Subcutaneous abdominal adipose tissue (tissue), 5 donors: ENCODE measurements at regions not wholly inside any gene's neighbourhood (a gene's known extent, or its start where the extent isn't known, plus 50 kb on each side); places are given as distances from the start of the nearest gene placed in this dataset.
"Not testable (repeated sequence)": the region's sequence is repeated elsewhere in the genome, so short reads cannot be mapped to it uniquely, and the experiment has no call there.

Experiments used
- H3K27ac ChIP-seq: one replicate; pipeline ENCODE4 v1.7.0; 2013; ENCODE audit warnings: low read depth, mild to moderate bottlenecking, inconsistent platforms, low read length, moderate library complexity
- H3K27me3 ChIP-seq, 5 donors: one replicate each; pipeline ENCODE4 v1.7.0; 2013; ENCODE audit warnings: low read length in 5 of 5, inconsistent platforms in 1 of 5; ENCODE audit not compliant: control insufficient read depth in 5 of 5, insufficient read depth in 4 of 5
- H3K36me3 ChIP-seq, 5 donors: one replicate each; pipeline ENCODE4 v1.7.0; 2013; ENCODE audit warnings: low read length in 5 of 5; ENCODE audit not compliant: control insufficient read depth in 5 of 5, insufficient read depth in 5 of 5
- H3K4me1 ChIP-seq, 5 donors: one replicate each; pipeline ENCODE4 v1.7.0; 2013; ENCODE audit warnings: low read length in 5 of 5, mild to moderate bottlenecking in 3 of 5, moderate library complexity in 1 of 5; ENCODE audit not compliant: control insufficient read depth in 5 of 5, insufficient read depth in 5 of 5
- H3K4me3 ChIP-seq, 5 donors: one replicate each; pipeline ENCODE4 v1.7.0; 2013; ENCODE audit warnings: low read length in 5 of 5, low read depth in 1 of 5
- H3K9ac ChIP-seq, 5 donors: one replicate each; pipeline ENCODE4 v1.7.0; 2013; ENCODE audit warnings: low read length in 5 of 5, mild to moderate bottlenecking in 4 of 5, moderate library complexity in 3 of 5
- H3K9me3 ChIP-seq, 5 donors: one replicate each; pipeline ENCODE4 v1.7.0; 2013; ENCODE audit warnings: low read length in 5 of 5; ENCODE audit not compliant: control insufficient read depth in 5 of 5
- donor health status: healthy.
- donor health status: healthy.
- donor health status: healthy.
- donor health status: healthy.
- donor health status: healthy.

DNA sequence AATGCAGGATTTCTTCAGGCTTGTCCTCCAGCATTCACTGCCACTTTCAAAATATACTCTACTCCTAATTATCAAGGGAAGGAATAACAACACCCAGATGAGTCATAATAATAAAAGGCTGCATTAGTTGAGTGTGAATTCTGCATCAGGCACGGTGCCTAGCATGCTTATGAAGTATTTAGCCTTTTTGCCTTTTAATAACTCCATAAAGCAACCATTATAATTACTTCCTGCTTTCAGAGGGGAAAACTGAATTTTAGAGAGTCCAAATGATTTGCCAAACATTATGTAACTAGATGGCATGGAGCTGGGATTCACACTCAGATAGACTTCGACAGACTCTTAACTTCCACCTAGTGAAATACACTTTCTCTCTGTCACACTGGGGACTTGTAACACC lies 2365.5 kb downstream of the PCDH7 start:
- Histone ChIP-seq H3K27ac (peak overlapping the region; percentile 75), H3K4me3 (no peak overlapping the region), H3K9me3 (no peaks in the 10 kb centered on the region), H3K9ac (no peak overlapping the region), H3K36me3 (no peaks in the 10 kb centered on the region), H3K27me3 (no peaks in the 10 kb centered on the region), H3K4me1 (peaks cover 2 to 32% (median 21%) of the 10 kb centered on the region in 5 donors)

DNA sequence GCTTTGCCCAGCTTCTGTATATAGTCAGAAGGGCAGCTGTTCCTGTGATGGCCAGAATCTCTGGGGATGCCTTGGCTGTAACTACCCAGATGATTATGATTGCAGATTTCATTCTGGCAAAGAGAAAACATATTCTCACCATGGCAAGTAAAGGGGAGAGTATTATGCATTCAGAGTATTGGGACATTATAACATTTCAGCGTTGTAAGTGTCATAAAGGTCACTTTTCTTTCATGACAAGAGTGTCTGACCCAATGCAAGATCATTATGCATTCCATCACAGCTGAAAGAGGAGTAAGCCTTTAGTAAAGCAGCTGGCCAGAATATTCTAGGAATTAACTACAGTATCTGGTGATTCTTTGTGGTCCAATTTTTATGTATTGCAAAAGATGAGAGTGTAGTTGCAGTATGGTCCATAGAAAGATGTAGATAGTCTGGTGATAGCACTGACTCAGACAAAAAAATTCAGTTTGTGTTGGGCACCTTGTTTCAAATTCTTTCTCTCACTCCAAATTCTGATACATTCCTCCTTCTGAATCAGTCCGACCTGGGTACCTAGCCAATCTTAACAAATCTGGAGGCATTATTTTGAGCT lies 2366.3 kb downstream of the PCDH7 start:
- H3K4me3 ChIP-seq = peak overlapping the region in 1 of 5 donors; percentile 18
- H3K27me3 ChIP-seq = no peaks in the 10 kb centered on the region
- no peaks in the 10 kb centered on the region for H3K9me3 ChIP-seq
- H3K36me3 ChIP-seq = no peaks in the 10 kb centered on the region
- no peak overlapping the region for H3K9ac ChIP-seq
- H3K4me1 ChIP-seq = peaks cover 2 to 28% (median 21%) of the 10 kb centered on the region in 5 donors
- peak overlapping the region; percentile 75 for H3K27ac ChIP-seq

DNA sequence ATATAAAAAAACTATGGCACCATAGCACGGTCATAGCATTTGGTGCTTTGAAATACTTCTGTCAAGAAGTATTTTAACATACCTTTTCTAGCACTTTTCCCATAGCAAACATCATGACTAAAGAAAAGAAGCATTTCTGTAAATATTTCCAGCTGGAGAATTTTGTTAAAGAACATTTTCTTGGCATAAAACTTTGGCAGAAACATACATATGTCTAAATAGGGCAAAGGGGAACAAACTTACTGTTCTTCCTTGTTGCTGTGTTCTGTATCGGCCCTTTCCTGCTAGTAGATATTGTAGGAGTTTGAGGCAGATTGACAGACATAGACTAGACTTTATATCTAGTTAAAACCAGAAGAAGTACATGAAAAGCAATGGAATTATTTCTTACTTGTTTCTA lies 2368.5 kb downstream of the PCDH7 start:
- H3K27ac ChIP-seq = no peak overlapping the region
- no peak overlapping the region for H3K4me3 ChIP-seq
- no peak overlapping the region for H3K9ac ChIP-seq
- no peaks in the 10 kb centered on the region for H3K27me3 ChIP-seq
- H3K4me1 ChIP-seq = peaks cover 2 to 28% (median 21%) of the 10 kb centered on the region in 5 donors
- no peaks in the 10 kb centered on the region for H3K9me3 ChIP-seq
- no peaks in the 10 kb centered on the region for H3K36me3 ChIP-seq

DNA sequence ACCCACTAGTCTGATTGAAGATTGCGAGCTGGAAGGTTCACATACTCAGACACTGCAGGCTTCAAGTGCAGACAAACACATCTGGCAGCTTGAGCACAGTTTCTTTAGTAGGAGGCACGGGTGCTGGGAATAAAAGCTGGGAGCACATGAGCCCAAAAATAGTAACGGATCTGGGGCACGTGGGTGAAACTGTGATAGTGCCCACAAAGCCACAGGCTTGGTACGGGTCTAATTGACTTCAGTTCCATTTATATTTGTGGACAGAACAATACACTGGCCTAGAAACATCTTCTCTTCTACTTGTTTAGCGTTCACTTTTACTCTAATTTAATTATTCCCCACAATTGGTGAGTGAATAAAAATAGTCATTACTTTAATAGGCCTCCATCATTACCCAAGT lies 2370.7 kb downstream of the PCDH7 start:
- Histone ChIP-seq H3K27ac (no peak overlapping the region), H3K9me3 (no peaks in the 10 kb centered on the region), H3K4me3 (no peak overlapping the region), H3K4me1 (peaks cover under 1 to 21% (median 16%) of the 10 kb centered on the region in 5 donors), H3K36me3 (no peaks in the 10 kb centered on the region), H3K9ac (no peak overlapping the region), H3K27me3 (no peaks in the 10 kb centered on the region)

DNA sequence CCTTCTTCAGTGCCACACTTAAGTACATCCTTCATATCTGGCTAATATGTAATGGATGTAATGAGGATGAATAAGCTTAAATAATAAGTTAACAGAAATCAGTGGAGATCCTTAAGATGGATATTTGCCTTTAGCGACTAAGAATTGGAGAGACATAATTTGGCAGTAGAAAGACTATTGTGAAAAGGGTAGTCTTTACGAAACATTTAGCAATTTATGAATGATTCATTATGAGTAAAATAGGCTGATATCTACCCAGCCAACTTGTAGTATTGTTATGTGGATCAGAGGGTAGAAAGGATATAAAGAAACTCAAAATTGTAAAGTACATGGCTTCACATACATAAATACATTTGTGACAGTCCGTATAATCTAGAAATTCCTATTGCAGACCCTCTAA lies 2371.8 kb downstream of the PCDH7 start:
- Histone ChIP-seq H3K27ac (no peak overlapping the region), H3K9me3 (no peaks in the 10 kb centered on the region), H3K9ac (no peak overlapping the region), H3K36me3 (no peaks in the 10 kb centered on the region), H3K27me3 (no peaks in the 10 kb centered on the region), H3K4me3 (no peak overlapping the region), H3K4me1 (peaks cover 0 to 11% (median 6%) of the 10 kb centered on the region in 5 donors)

DNA sequence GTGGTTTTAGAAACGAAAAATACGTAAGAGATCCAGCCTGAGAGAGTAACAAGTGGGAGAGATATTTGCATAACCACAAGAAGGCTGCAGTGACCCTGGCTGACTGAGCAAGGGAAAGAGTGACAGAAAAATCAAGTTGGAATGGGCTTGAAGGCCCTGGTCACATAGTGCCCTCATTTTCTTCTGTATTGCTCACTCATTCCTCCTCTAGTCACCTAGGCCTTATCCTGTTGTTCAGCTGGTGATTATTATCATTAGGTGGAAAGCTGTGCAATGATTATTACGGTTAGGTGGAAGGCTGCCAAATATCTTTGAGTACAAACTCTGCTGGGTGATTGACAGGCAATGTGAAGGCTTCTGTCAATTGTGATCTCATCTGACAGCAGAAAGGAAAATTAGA lies 2384.1 kb downstream of the PCDH7 start:
- no peaks in the 10 kb centered on the region for H3K4me1 ChIP-seq
- no peak overlapping the region for H3K9ac ChIP-seq
- no peak overlapping the region for H3K4me3 ChIP-seq
- no peaks in the 10 kb centered on the region for H3K9me3 ChIP-seq
- no peaks in the 10 kb centered on the region for H3K36me3 ChIP-seq
- no peak overlapping the region for H3K27ac ChIP-seq
- no peaks in the 10 kb centered on the region for H3K27me3 ChIP-seq

DNA sequence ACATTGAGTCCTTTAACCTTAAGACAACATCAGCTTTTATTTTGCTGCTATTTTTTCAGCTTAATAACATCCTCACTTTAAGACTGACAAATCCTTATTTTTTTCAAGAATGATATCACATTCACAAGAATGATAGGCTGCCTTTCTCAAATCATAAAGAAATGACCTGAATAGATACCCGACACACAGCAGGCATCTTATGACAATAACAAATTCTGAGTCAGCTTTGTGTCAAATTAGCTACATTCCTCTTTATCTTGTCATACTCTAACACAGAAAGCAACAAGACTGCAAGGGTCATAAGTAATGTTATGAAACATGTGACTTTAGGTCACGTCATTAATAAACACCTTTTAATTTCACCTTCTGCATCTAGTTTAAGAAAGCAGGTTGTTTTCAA lies 2387.6 kb downstream of the PCDH7 start:
- Histone ChIP-seq H3K4me3 (no peak overlapping the region), H3K36me3 (no peaks in the 10 kb centered on the region), H3K9ac (no peak overlapping the region), H3K4me1 (no peaks in the 10 kb centered on the region), H3K27ac (no peak overlapping the region), H3K27me3 (no peaks in the 10 kb centered on the region), H3K9me3 (peaks cover 0 to 3% (median 0%) of the 10 kb centered on the region in 5 donors)

DNA sequence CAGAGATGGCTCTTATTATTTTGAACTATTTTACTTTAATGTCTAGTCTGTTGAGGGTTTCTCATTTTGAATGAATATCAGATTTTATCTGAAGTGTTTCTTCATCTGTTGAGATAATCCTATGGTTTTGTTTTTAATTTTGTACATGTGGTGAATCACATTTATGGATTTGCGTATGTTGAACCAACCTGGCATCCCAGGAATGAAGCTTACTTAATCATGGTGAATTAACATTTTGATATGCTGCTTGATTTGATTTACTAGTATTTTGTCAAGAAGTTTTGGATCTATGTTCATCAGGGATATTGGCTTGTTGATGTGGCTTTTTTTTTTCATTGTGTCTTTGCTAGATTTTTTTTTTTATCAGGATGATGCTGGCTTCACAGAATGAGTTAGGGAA lies 2390.9 kb downstream of the PCDH7 start:
- Histone ChIP-seq H3K27ac (no peak overlapping the region), H3K4me1 (no peaks in the 10 kb centered on the region), H3K9me3 (peaks cover 0 to 3% (median 0%) of the 10 kb centered on the region in 5 donors), H3K36me3 (no peaks in the 10 kb centered on the region), H3K9ac (no peak overlapping the region), H3K27me3 (no peaks in the 10 kb centered on the region), H3K4me3 (no peak overlapping the region)

DNA sequence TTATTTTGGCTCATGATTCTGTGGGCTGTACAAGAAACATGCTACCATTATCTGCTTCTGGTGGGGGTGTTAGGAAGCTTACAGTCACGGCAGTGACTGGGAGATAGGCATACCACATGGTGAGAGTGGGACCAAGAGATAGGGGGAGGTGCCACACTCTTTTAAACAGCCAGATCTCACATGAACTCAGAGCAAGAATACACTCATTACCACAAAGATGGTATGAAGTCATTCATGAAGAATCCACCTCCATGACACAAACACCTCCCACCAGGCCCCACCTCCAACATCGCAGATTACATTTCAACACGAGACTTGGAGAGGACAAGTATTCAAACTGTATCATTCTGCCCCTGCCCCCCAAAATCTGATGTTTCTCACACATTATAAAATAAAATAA lies 2396.7 kb downstream of the PCDH7 start:
- Histone ChIP-seq H3K27me3 (no peaks in the 10 kb centered on the region), H3K27ac (no peak overlapping the region), H3K9me3 (peaks cover 0 to 3% (median 0%) of the 10 kb centered on the region in 5 donors), H3K9ac (no peak overlapping the region), H3K36me3 (no peaks in the 10 kb centered on the region), H3K4me3 (no peak overlapping the region), H3K4me1 (no peaks in the 10 kb centered on the region)

DNA sequence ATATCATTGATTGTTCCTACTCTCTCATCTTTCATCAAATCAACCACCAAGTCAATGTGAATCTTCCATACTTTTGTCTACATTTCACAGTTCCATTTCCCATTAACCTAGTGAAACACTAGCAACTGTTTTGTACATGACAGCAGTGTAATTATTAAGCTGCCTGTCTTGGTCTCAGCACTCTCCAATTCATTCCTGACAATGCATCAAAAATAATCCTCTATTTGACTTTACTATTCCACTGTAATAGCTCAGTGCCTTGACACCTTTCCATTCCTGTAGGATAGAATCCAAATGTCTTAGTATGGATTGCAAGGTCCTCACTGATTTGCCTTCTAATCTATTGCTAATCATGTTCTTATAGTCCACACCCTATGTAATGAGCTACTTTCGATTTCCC lies 2405.8 kb downstream of the PCDH7 start:
- Histone ChIP-seq H3K4me3 (no peak overlapping the region), H3K4me1 (peaks cover 0 to 5% (median 0%) of the 10 kb centered on the region in 5 donors), H3K9ac (no peak overlapping the region), H3K27me3 (no peaks in the 10 kb centered on the region), H3K36me3 (no peaks in the 10 kb centered on the region), H3K9me3 (no peaks in the 10 kb centered on the region), H3K27ac (no peak overlapping the region)

DNA sequence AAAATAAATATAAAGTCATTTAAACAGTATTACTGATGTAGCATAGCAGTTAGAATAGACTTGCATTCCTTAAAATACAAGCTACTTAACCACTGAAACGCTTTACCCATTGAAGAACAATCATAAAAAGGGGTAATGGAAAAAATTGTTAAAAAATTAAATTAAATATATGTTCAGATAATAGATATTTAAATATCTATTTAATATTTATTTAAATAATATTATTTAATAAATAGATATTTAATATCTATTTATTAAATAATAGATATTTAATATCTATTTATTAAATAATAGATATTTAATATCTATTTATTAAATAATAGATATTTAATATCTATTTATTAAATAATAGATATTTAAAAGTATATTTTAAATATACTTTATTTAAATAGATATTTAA lies 2410.5 kb downstream of the PCDH7 start:
- H3K4me1 ChIP-seq, H3K4me3 ChIP-seq, H3K9ac ChIP-seq, H3K9me3 ChIP-seq, H3K36me3 ChIP-seq, H3K27me3 ChIP-seq, H3K27ac ChIP-seq: not testable (repeated sequence)
